Panc1 (cell line): ENCODE measurements at regions not wholly inside any gene's neighbourhood (a gene's known extent, or its start where the extent isn't known, plus 50 kb on each side); places are given as distances from the start of the nearest gene placed in this dataset.

Experiments used
- CTCF ChIP-seq: fragments of 450-650 bp; IDR thresholded peaks from 2 replicates; pipeline ENCODE4 v1.5.1; 2017; ENCODE audit warnings: mild to moderate bottlenecking
- POLR2AphosphoS5 ChIP-seq: IDR thresholded peaks from 2 replicates; pipeline ENCODE4 v1.6.1; 2012; ENCODE audit warnings: mild to moderate bottlenecking, low read depth, low read length, moderate library complexity
- TCF7L2 ChIP-seq: IDR thresholded peaks from 2 replicates; pipeline ENCODE4 v1.6.1; 2011; ENCODE audit warnings: mild to moderate bottlenecking, low read depth, low read length, inconsistent platforms
- TF ChIP-seq, protein P1 (sequence below), 2 experiments: IDR thresholded peaks; 2 replicates each; pipeline ENCODE4 v1.6.1; 2011 to 2012; ENCODE audit warnings: low read depth in 2 of 2, control low read depth in 1 of 2, low read length in 1 of 2, mild to moderate bottlenecking in 1 of 2, moderate library complexity in 1 of 2; ENCODE audit not compliant: insufficient read depth in 1 of 2

DNA sequence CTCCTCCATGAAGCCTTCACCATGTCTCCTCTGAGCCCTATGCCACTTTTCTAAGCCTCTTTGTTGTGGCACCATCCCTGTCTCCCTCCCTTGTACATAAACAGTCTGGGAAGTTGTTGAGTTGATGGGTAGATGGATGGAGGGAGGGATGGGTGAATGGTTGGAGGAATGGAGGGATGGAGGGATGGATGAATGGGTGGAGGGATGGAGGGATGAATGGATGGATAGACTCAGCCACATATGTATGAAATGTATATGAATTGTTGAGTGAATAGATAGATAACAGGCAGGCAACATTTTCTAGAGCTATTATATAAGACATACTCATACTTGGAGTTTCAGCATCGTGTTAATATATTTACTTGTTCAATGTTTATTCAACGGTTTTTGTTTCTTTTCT, 58.3 kb upstream of the HES1 start:
- TF ChIP-seq POLR2AphosphoS5 = no peak
- TF ChIP-seq TCF7L2 = no peak
- no peak for TF ChIP-seq CTCF
- TF ChIP-seq, protein P1, sequence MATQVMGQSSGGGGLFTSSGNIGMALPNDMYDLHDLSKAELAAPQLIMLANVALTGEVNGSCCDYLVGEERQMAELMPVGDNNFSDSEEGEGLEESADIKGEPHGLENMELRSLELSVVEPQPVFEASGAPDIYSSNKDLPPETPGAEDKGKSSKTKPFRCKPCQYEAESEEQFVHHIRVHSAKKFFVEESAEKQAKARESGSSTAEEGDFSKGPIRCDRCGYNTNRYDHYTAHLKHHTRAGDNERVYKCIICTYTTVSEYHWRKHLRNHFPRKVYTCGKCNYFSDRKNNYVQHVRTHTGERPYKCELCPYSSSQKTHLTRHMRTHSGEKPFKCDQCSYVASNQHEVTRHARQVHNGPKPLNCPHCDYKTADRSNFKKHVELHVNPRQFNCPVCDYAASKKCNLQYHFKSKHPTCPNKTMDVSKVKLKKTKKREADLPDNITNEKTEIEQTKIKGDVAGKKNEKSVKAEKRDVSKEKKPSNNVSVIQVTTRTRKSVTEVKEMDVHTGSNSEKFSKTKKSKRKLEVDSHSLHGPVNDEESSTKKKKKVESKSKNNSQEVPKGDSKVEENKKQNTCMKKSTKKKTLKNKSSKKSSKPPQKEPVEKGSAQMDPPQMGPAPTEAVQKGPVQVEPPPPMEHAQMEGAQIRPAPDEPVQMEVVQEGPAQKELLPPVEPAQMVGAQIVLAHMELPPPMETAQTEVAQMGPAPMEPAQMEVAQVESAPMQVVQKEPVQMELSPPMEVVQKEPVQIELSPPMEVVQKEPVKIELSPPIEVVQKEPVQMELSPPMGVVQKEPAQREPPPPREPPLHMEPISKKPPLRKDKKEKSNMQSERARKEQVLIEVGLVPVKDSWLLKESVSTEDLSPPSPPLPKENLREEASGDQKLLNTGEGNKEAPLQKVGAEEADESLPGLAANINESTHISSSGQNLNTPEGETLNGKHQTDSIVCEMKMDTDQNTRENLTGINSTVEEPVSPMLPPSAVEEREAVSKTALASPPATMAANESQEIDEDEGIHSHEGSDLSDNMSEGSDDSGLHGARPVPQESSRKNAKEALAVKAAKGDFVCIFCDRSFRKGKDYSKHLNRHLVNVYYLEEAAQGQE (IDR thresholded peaks at IDR 0.05; ENCODE audit: insufficient read depth in 1 of 2, low read depth in 2 of 2, low read length in 1 of 2) = no peak
